ENCODE measurements at regions not wholly inside any gene's neighbourhood (a gene's known extent, or its start where the extent isn't known, plus 50 kb on each side); places are given as distances from the start of the nearest gene placed in this dataset.

DNA sequence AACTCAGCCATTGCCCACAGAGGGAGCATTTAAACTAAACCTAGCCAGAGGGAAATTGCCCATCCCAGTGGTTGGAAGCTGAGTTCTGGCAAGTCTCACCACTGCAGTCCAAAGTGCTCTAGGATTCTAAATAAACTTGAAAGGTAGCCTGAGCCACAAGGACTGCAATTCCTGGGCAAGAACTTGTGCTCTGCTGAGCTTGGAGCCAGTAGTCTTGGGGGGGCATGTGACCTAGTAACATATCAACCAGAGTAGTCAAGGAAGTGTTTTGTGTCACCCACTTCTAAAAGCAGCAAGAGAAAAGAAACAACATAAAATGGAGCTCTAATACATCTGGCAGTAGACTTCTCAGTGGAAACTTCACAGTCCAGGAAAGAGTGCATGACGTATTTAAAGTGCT, 167.0 kb downstream of the PTH2R start:
- no peak for TF ChIP-seq CTCF (conservative IDR thresholded peaks at IDR 0.05; ENCODE audit: low read depth, low read length)
- no peak for DNase-seq (ENCODE audit: low read depth)
- no peak overlapping the region for H3K4me3 ChIP-seq (ENCODE audit: low read depth, low read length)

- H3K4me3 ChIP-seq (ENCODE audit: low read depth, low read length): no peak overlapping the region
- no peak for TF ChIP-seq CTCF (conservative IDR thresholded peaks at IDR 0.05; ENCODE audit: low read depth, low read length)
- no peak for DNase-seq (ENCODE audit: low read depth)
Measured at GRCh38 chr2:208579678-208580077, 173.1 kb downstream of the PTH2R start.

GRCh38 chr2:208584378-208584985, 177.9 kb downstream of the PTH2R start:
- TF ChIP-seq CTCF (conservative IDR thresholded peaks at IDR 0.05; ENCODE audit: low read depth, low read length): no peak
- DNase-seq (ENCODE audit: low read depth): no peak
- no peak overlapping the region for H3K4me3 ChIP-seq (ENCODE audit: low read depth, low read length)

DNA sequence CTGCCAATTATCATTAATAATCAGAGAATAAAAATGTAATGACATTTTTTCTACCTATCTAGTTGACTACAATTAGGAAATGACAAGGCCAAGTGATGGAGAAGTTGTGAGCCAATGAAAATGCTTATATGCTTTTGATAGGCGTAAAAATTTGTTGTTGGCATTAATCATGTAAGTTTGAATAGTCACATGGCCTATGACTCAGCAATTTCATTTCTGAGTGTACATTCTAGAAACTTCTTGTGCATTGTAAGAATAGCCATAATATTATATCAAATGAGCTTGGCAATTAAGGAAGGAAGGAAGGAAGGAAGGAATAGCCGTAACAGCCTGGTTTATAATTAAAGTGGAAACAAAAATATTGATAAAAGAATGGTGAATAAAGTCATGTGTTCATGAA, 179.9 kb downstream of the PTH2R start:
- no peak overlapping the region for H3K4me3 ChIP-seq (ENCODE audit: low read depth, low read length)
- no peak for DNase-seq (ENCODE audit: low read depth)
- no peak for TF ChIP-seq CTCF (conservative IDR thresholded peaks at IDR 0.05; ENCODE audit: low read depth, low read length)

DNA sequence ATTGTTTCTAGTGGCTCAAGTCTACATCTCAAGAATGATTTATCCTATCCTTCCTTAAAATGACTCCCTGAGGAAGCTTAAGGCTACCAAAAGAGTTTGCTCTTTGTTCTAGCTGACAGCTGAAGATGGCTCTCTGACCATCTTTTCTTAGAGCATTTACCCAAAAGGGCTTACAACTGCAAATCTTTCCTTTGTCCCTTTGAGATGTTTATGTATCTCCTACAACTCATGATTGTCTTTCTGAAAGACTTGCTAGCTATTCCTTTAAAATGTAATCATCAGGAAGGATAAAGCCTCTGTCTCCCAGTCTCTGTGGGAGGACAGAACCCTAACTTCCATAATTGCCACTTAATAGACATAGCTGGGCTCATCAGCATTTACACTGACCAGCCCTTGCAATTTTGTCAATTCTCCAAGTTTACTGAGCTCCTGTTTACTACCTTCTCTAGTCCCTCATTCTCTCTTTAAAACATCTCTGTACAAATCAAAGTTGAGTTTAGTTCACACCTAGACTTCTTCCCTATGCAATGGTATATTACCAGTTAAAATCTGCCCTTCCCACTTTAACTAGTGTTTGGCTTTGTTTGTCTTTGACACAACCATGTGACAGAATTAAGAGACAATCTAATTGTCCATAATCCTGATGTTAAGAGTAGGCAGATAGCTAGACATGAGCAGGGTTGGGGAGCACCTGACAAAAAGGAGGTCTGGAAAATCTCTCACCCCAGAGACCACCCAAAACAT, 188.2 kb downstream of the PTH2R start:
- no peak for DNase-seq (ENCODE audit: low read depth)
- H3K4me3 ChIP-seq (ENCODE audit: low read depth, low read length): no peak overlapping the region
- TF ChIP-seq CTCF (conservative IDR thresholded peaks at IDR 0.05; ENCODE audit: low read depth, low read length): no peak

DNA sequence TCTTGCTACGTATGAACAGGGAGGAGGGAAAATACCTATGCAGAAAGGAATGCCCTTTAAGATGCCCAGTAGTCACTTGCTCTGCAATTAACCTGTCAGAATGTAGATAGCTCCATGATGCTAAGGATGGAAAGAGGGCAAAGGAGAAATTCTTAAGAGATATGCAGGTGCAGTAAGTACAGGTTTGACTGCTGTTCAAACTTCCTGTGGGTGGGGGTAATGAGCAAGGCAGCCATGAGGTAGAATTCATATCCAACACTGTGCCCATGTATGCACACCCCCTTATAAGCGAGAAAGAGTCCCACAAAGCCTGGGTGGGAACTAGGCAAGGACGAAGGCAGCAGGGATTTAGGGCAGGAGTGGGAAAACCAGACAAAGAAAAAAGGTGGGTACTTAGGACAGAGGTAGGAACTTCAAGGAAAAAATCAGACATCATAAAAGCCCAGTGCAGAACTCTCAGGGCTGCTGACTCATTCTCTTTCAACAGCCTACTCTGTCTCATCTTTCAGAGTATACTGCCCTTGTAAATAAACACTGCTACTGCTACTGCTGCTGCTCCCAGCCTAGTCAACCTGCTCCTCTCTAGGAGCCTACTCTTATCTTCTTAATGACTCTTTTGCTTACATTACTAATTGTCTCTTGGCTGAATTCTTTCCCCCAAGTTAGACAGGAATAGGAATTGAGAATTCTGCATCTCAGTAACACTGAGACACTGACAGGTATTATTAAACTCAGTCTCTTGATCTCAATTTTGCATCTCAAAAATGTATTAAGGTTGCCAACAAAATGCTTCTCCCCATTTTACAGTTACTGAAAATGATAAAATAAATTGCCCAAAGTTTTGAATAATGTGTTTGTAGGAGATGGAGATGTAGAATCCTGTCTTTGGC, 189.0 kb downstream of the PTH2R start:
- DNase-seq (ENCODE audit: low read depth): peak; percentile 47
- TF ChIP-seq CTCF (conservative IDR thresholded peaks at IDR 0.05; ENCODE audit: low read depth, low read length): peak; percentile 43
- H3K4me3 ChIP-seq (ENCODE audit: low read depth, low read length): no peak overlapping the region
